ENCODE measurements at regions not wholly inside any gene's neighbourhood (a gene's known extent, or its start where the extent isn't known, plus 50 kb on each side); places are given as distances from the start of the nearest gene placed in this dataset.

- intact Hi-C loops (cut with micrococcal nuclease) = no loop called here
- no peak for TF ChIP-seq CTCF (IDR thresholded peaks at IDR 0.05)
- H3K4me3 Mint-ChIP-seq = no peak overlapping the region
Measured at GRCh38 chr7:85328456-85328998, 141.7 kb upstream of the SEMA3D start.

GRCh38 chr7:85324145-85324799, 137.4 kb upstream of the SEMA3D start:
- no peaks in the 10 kb centered on the region for H3K36me3 Mint-ChIP-seq
- Histone ChIP-seq H3K79me2 (ENCODE audit: insufficient read depth, low read length) (no peaks in the 10 kb centered on the region), H3K4me3 (replicated peaks in 1 of 3; ENCODE audit: low read depth in 2 of 3, low read length in 3 of 3) (no peak overlapping the region), H4K20me1 (ENCODE audit: insufficient read depth, low read length) (no peaks in the 10 kb centered on the region), H3K9me3 (replicated peaks in 1 of 2; ENCODE audit: control insufficient read depth in 1 of 2, insufficient read depth in 1 of 2, low read length in 2 of 2) (no peaks in the 10 kb centered on the region), H3K4me2 (replicated peaks; ENCODE audit: extremely low read depth, low read length, poor library complexity, severe bottlenecking) (no peak overlapping the region), H2AFZ (ENCODE audit: insufficient read depth, low read depth, low read length, poor library complexity, severe bottlenecking) (no peak overlapping the region), H3K27ac (ENCODE audit: low read depth in 1 of 2, low read length in 2 of 2) (no peak overlapping the region), H3K4me1 (ENCODE audit: control insufficient read depth in 1 of 2, insufficient read depth in 2 of 2, low read length in 2 of 2) (no peaks in the 10 kb centered on the region), H3K36me3 (replicated peaks in 1 of 2; ENCODE audit: control insufficient read depth in 1 of 2, insufficient read depth in 2 of 2, low read length in 2 of 2) (no peaks in the 10 kb centered on the region), H3K27me3 (ENCODE audit: control insufficient read depth in 2 of 2, insufficient read depth in 2 of 2, low read length in 2 of 2) (no peaks in the 10 kb centered on the region), H3K9ac (ENCODE audit: insufficient read depth, low read length, poor library complexity, severe bottlenecking) (no peak overlapping the region)
- DNase-seq = no peak
- WGBS (ENCODE audit: insufficient coverage) = 73% methylated on average over 2 of the region's 4 CpGs
- H3K27me3 Mint-ChIP-seq (ENCODE audit: low read depth in 3 of 3) = peaks cover 0 to 2% (median 0%) of the 10 kb centered on the region in 3 donors
- H3K27ac Mint-ChIP-seq = no peak overlapping the region
- H3K4me3 Mint-ChIP-seq = no peak overlapping the region
- TF ChIP-seq CTCF (IDR thresholded peaks at IDR 0.05) = no peak
- no peaks in the 10 kb centered on the region for H3K4me1 Mint-ChIP-seq
- intact Hi-C loops (cut with micrococcal nuclease) = no loop called here
- H3K9me3 Mint-ChIP-seq = peaks cover 0 to 4% (median 2%) of the 10 kb centered on the region in 7 donors

More at GRCh38 chr7:85328456-85328998, 141.7 kb upstream of the SEMA3D start:
- Mint-ChIP-seq H3K4me1 (no peaks in the 10 kb centered on the region), H3K9me3 (no peaks in the 10 kb centered on the region), H3K27ac (no peak overlapping the region), H3K27me3 (ENCODE audit: low read depth in 3 of 3) (no peaks in the 10 kb centered on the region), H3K36me3 (no peaks in the 10 kb centered on the region)
- Histone ChIP-seq H3K27me3 (ENCODE audit: control insufficient read depth in 2 of 2, insufficient read depth in 2 of 2, low read length in 2 of 2) (no peaks in the 10 kb centered on the region), H3K4me3 (replicated peaks in 1 of 3; ENCODE audit: low read depth in 2 of 3, low read length in 3 of 3) (no peak overlapping the region), H3K79me2 (ENCODE audit: insufficient read depth, low read length) (no peaks in the 10 kb centered on the region), H2AFZ (ENCODE audit: insufficient read depth, low read depth, low read length, poor library complexity, severe bottlenecking) (no peak overlapping the region), H3K4me2 (replicated peaks; ENCODE audit: extremely low read depth, low read length, poor library complexity, severe bottlenecking) (no peak overlapping the region), H3K9ac (ENCODE audit: insufficient read depth, low read length, poor library complexity, severe bottlenecking) (no peak overlapping the region), H3K27ac (ENCODE audit: low read depth in 1 of 2, low read length in 2 of 2) (no peak overlapping the region), H3K9me3 (replicated peaks in 1 of 2; ENCODE audit: control insufficient read depth in 1 of 2, insufficient read depth in 1 of 2, low read length in 2 of 2) (no peaks in the 10 kb centered on the region), H4K20me1 (ENCODE audit: insufficient read depth, low read length) (no peaks in the 10 kb centered on the region), H3K36me3 (replicated peaks in 1 of 2; ENCODE audit: control insufficient read depth in 1 of 2, insufficient read depth in 2 of 2, low read length in 2 of 2) (no peaks in the 10 kb centered on the region), H3K4me1 (ENCODE audit: control insufficient read depth in 1 of 2, insufficient read depth in 2 of 2, low read length in 2 of 2) (no peaks in the 10 kb centered on the region)
- no peak for DNase-seq
- no CpG with 5 or more reads among the region's 3 CpGs for WGBS (ENCODE audit: insufficient coverage)
